GM23338 (cell line): ENCODE measurements at regions not wholly inside any gene's neighbourhood (a gene's known extent, or its start where the extent isn't known, plus 50 kb on each side); places are given as distances from the start of the nearest gene placed in this dataset.

Experiments used
- ATAC-seq: fragments of 200-7000 bp; cut with Tn5 transposase; 3 replicates; pipeline ENCODE4 v1.9.1; 2020
- DNase-seq: peaks from one replicate; pipeline ENCODE4 v3.0.0-alpha.2; 2015; ENCODE audit warnings: low spot score
- H2AFZ ChIP-seq: fragments of 200-600 bp; sonication (generic); 2 replicates; pipeline ENCODE4 v1.8.0; 2016; ENCODE audit warnings: antibody characterized with exemption, mild to moderate bottlenecking, moderate library complexity
- H3F3A ChIP-seq: fragments of 200-600 bp; sonication (generic); replicated peaks from 2 replicates; pipeline ENCODE4 v1.8.0; 2017; ENCODE audit warnings: antibody characterized with exemption, mixed run types, low read depth
- H3K27ac ChIP-seq: fragments of 200-600 bp; sonication (generic); 2 replicates; pipeline ENCODE4 v1.6.1; 2016; ENCODE audit warnings: low read depth
- H3K27me3 ChIP-seq: fragments of 200-600 bp; sonication (generic); 2 replicates; pipeline ENCODE4 v1.8.0; 2016; ENCODE audit warnings: mild to moderate bottlenecking, mixed run types, moderate library complexity; ENCODE audit not compliant: insufficient read depth
- H3K36me3 ChIP-seq: fragments of 200-600 bp; sonication (generic); 2 replicates; pipeline ENCODE4 v1.8.0; 2016; ENCODE audit warnings: mild to moderate bottlenecking; ENCODE audit not compliant: insufficient read depth
- H3K4me1 ChIP-seq: fragments of 200-600 bp; sonication (generic); 2 replicates; pipeline ENCODE4 v1.8.0; 2016; ENCODE audit warnings: mild to moderate bottlenecking, moderate library complexity; ENCODE audit not compliant: insufficient read depth
- H3K4me2 ChIP-seq: fragments of 200-600 bp; sonication (generic); 2 replicates; pipeline ENCODE4 v1.7.1; 2017; ENCODE audit warnings: mixed run types
- H3K4me3 ChIP-seq: fragments of 200-600 bp; sonication (generic); 2 replicates; pipeline ENCODE4 v1.6.1; 2016; ENCODE audit warnings: mixed run types
- H3K79me2 ChIP-seq: fragments of 200-600 bp; sonication (generic); replicated peaks from 2 replicates; pipeline ENCODE4 v1.8.0; 2017; ENCODE audit warnings: mild to moderate bottlenecking; ENCODE audit not compliant: insufficient read depth
- H3K9me2 ChIP-seq: fragments of 200-600 bp; sonication (generic); 2 replicates; pipeline ENCODE4 v1.8.0; 2017; ENCODE audit not compliant: insufficient read depth
- H4K20me1 ChIP-seq: fragments of 200-600 bp; sonication (generic); replicated peaks from 2 replicates; pipeline ENCODE4 v1.8.0; 2017; ENCODE audit warnings: mild to moderate bottlenecking; ENCODE audit not compliant: insufficient read depth
- H3K27ac Mint-ChIP-seq: 2 replicates; pipeline ENCODE4 v1.8.0; 2020; ENCODE audit warnings: inconsistent platforms, mild to moderate bottlenecking, moderate library complexity, mixed read lengths
- H3K27me3 Mint-ChIP-seq: 3 replicates; pipeline ENCODE4 v1.8.0; 2022; ENCODE audit warnings: low read depth, mild to moderate bottlenecking, moderate library complexity, mixed read lengths, inconsistent platforms; ENCODE audit not compliant: insufficient read depth, poor library complexity
- H3K36me3 Mint-ChIP-seq: 3 replicates; pipeline ENCODE4 v1.8.0; 2021; ENCODE audit warnings: low read depth, mild to moderate bottlenecking, inconsistent platforms, moderate library complexity, mixed read lengths
- H3K4me1 Mint-ChIP-seq: 3 replicates; pipeline ENCODE4 v1.8.0; 2020; ENCODE audit warnings: mild to moderate bottlenecking, inconsistent platforms, mixed read lengths
- H3K4me3 Mint-ChIP-seq: 3 replicates; pipeline ENCODE4 v1.8.0; 2021; ENCODE audit warnings: moderate library complexity, mild to moderate bottlenecking, inconsistent platforms, mixed read lengths
- H3K9me3 Mint-ChIP-seq: 3 replicates; pipeline ENCODE4 v1.8.0; 2020; ENCODE audit warnings: moderate library complexity, mild to moderate bottlenecking, inconsistent platforms, mixed read lengths
- EZH2 ChIP-seq: fragments of 200-600 bp; sonication (generic); IDR thresholded peaks from one replicate; pipeline ENCODE4 v1.8.0; 2017; ENCODE audit warnings: antibody characterized with exemption, mild to moderate bottlenecking, low read depth; ENCODE audit not compliant: unreplicated experiment
- EZH2phosphoT487 ChIP-seq: fragments of 200-600 bp; sonication (generic); IDR thresholded peaks from one replicate; pipeline ENCODE4 v1.8.1; 2018; ENCODE audit warnings: antibody characterized with exemption; ENCODE audit not compliant: unreplicated experiment
- STAT1 ChIP-seq: IDR thresholded peaks from one replicate; pipeline ENCODE4 v1.6.1; 2016; ENCODE audit warnings: antibody characterized with exemption; ENCODE audit not compliant: unreplicated experiment
- ZNF114 ChIP-seq: fragments of 250-450 bp; sonication (Bioruptor Pico); IDR thresholded peaks from 2 replicates; pipeline ENCODE4 v1.5.0; 2020; ENCODE audit warnings: mild to moderate bottlenecking, moderate library complexity
- ZNF331 ChIP-seq: fragments of 250-450 bp; sonication (Bioruptor Pico); IDR thresholded peaks from 2 replicates; pipeline ENCODE4 v1.5.0; 2020; ENCODE audit warnings: low read depth, mild to moderate bottlenecking, moderate library complexity
- TF ChIP-seq, protein P1 (sequence below): IDR thresholded peaks from 2 replicates; pipeline ENCODE4 v1.6.1; 2016; ENCODE audit warnings: antibody characterized with exemption
- TF ChIP-seq, protein P2 (sequence below): IDR thresholded peaks from one replicate; pipeline ENCODE4 v1.6.1; 2018; ENCODE audit warnings: antibody characterized with exemption; ENCODE audit not compliant: unreplicated experiment

DNA sequence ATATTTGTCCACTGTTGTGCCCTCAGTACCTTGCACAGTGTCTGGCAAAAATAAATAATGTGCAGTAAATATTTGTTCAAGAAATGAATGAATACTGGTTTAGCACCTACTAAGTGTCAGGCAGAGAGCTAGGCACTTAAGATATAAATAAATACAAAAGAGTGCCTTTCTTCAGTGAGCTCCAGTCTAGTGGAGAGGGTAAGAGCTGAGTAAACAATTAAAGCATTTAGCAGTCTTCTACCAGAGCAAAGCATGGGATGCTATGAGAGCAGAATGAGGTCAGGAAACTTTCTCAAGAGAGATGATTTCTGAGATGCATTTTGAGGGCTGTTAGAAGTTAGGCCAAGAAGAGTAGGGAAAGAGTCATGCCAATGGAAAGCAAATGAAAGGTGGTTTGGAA lies 314.7 kb downstream of the DSC3 start:
- Histone ChIP-seq H2AFZ (no peak overlapping the region), H3K79me2 (no peaks in the 10 kb centered on the region), H3K36me3 (no peaks in the 10 kb centered on the region; the same call in 1 of the 2 replicates), H3K4me2 (no peak overlapping the region), H3K4me1 (no peaks in the 10 kb centered on the region), H3F3A (no peaks in the 10 kb centered on the region), H3K4me3 (no peak overlapping the region), H3K9me2 (peaks cover 4% of the 10 kb centered on the region; the same call in 1 of the 2 replicates), H3K27me3 (no peaks in the 10 kb centered on the region), H3K27ac (no peak overlapping the region), H4K20me1 (no peaks in the 10 kb centered on the region)
- Mint-ChIP-seq H3K9me3 (peaks cover 9% of the 10 kb centered on the region; the same call in 1 of the 3 replicates), H3K27me3 (no peaks in the 10 kb centered on the region), H3K4me3 (no peak overlapping the region), H3K36me3 (peaks cover 7% of the 10 kb centered on the region; the same call in 2 of the 3 replicates), H3K27ac (no peak overlapping the region), H3K4me1 (peaks cover 5% of the 10 kb centered on the region; the same call in 1 of the 3 replicates)
- ATAC-seq = no peak
- TF ChIP-seq STAT1 = no peak
- TF ChIP-seq ZNF114 (CRISPR knock-in tag) = no peak
- TF ChIP-seq, protein P1, sequence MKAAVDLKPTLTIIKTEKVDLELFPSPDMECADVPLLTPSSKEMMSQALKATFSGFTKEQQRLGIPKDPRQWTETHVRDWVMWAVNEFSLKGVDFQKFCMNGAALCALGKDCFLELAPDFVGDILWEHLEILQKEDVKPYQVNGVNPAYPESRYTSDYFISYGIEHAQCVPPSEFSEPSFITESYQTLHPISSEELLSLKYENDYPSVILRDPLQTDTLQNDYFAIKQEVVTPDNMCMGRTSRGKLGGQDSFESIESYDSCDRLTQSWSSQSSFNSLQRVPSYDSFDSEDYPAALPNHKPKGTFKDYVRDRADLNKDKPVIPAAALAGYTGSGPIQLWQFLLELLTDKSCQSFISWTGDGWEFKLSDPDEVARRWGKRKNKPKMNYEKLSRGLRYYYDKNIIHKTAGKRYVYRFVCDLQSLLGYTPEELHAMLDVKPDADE = no peak
- TF ChIP-seq, protein P2, sequence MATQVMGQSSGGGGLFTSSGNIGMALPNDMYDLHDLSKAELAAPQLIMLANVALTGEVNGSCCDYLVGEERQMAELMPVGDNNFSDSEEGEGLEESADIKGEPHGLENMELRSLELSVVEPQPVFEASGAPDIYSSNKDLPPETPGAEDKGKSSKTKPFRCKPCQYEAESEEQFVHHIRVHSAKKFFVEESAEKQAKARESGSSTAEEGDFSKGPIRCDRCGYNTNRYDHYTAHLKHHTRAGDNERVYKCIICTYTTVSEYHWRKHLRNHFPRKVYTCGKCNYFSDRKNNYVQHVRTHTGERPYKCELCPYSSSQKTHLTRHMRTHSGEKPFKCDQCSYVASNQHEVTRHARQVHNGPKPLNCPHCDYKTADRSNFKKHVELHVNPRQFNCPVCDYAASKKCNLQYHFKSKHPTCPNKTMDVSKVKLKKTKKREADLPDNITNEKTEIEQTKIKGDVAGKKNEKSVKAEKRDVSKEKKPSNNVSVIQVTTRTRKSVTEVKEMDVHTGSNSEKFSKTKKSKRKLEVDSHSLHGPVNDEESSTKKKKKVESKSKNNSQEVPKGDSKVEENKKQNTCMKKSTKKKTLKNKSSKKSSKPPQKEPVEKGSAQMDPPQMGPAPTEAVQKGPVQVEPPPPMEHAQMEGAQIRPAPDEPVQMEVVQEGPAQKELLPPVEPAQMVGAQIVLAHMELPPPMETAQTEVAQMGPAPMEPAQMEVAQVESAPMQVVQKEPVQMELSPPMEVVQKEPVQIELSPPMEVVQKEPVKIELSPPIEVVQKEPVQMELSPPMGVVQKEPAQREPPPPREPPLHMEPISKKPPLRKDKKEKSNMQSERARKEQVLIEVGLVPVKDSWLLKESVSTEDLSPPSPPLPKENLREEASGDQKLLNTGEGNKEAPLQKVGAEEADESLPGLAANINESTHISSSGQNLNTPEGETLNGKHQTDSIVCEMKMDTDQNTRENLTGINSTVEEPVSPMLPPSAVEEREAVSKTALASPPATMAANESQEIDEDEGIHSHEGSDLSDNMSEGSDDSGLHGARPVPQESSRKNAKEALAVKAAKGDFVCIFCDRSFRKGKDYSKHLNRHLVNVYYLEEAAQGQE = no peak
- DNase-seq = no peak

DNA sequence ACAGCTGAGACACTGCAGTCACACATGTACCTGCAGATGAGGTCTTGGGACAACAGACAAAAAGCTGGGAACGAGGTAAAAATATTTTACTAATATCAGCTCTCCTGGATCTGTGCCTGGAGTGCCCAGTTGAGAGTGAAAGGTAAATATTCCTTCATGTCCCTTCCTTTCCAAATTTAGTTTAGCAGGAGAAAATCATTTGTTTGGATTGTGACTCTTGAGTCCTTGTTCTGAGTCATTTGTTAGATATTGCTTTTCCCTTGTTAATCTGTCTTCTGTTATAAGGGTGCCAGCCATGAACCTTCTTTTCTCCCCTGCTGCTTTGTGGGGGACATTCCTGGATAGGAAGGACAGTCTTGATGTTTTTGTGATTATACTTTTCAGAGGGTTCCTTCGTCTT lies 329.2 kb downstream of the DSC3 start:
- H3K27ac ChIP-seq = no peak overlapping the region
- Mint-ChIP-seq H3K27ac (no peak overlapping the region), H3K4me1 (no peaks in the 10 kb centered on the region), H3K27me3 (no peaks in the 10 kb centered on the region), H3K9me3 (no peaks in the 10 kb centered on the region), H3K4me3 (no peak overlapping the region), H3K36me3 (no peaks in the 10 kb centered on the region)
- H4K20me1 ChIP-seq = no peaks in the 10 kb centered on the region
- H3K27me3 ChIP-seq = no peaks in the 10 kb centered on the region
- ATAC-seq (no peak), DNase-seq (no peak)
- no peaks in the 10 kb centered on the region for H3K9me2 ChIP-seq
- no peaks in the 10 kb centered on the region for H3K4me1 ChIP-seq
- TF ChIP-seq EZH2phosphoT487 = no peak
- no peak overlapping the region for H3K4me3 ChIP-seq
- H3K79me2 ChIP-seq = no peaks in the 10 kb centered on the region
- H2AFZ ChIP-seq = no peak overlapping the region
- H3F3A ChIP-seq = no peaks in the 10 kb centered on the region
- H3K36me3 ChIP-seq = no peaks in the 10 kb centered on the region
- no peak overlapping the region for H3K4me2 ChIP-seq

DNA sequence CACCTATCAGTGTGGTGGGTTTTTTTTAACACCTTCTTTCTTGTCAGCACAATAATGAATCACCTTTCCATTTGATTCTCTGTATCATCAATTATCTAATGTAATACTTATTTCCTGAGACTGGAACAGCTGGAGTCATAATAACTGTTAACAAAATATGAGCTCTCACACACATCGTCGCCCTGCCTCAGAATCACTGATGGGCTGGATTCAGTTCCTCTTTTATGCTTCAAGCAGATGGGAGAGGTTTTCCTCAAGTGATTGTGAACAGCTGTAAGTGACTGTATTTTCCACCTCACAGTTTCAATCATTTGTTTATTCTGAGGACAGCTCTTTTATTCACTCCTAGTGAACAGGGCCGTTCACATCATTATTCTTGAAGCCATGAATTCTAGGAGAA lies 330.2 kb downstream of the DSC3 start:
- no peak overlapping the region for H2AFZ ChIP-seq
- H3K4me1 ChIP-seq = no peaks in the 10 kb centered on the region
- DNase-seq = no peak
- no peak overlapping the region for H3K4me2 ChIP-seq
- no peak overlapping the region for H3K27ac Mint-ChIP-seq
- H3K4me3 ChIP-seq = no peak overlapping the region
- no peaks in the 10 kb centered on the region for H3K27me3 ChIP-seq
- no peaks in the 10 kb centered on the region for H3K4me1 Mint-ChIP-seq
- H3K36me3 ChIP-seq = no peaks in the 10 kb centered on the region
- H3K27me3 Mint-ChIP-seq = no peaks in the 10 kb centered on the region
- no peaks in the 10 kb centered on the region for H3F3A ChIP-seq
- no peak overlapping the region for H3K4me3 Mint-ChIP-seq
- no peak for ATAC-seq
- H3K79me2 ChIP-seq = no peaks in the 10 kb centered on the region
- H3K27ac ChIP-seq = no peak overlapping the region
- TF ChIP-seq EZH2 (no peak), ZNF331 (CRISPR knock-in tag) (no peak), EZH2phosphoT487 (no peak)
- TF ChIP-seq, protein P1 = no peak
- H4K20me1 ChIP-seq = no peaks in the 10 kb centered on the region
- H3K9me3 Mint-ChIP-seq = no peaks in the 10 kb centered on the region
- no peaks in the 10 kb centered on the region for H3K36me3 Mint-ChIP-seq
- H3K9me2 ChIP-seq = no peaks in the 10 kb centered on the region
